GM12891 (cell line): ENCODE measurements at regions not wholly inside any gene's neighbourhood (a gene's known extent, or its start where the extent isn't known, plus 50 kb on each side); places are given as distances from the start of the nearest gene placed in this dataset.

Source experiments
- POLR2A ChIP-seq: IDR thresholded peaks from 2 replicates; pipeline ENCODE4 v1.6.1; 2011; ENCODE audit warnings: low read depth, low read length, control low read depth
- POLR2AphosphoS5 ChIP-seq: IDR thresholded peaks from 2 replicates; pipeline ENCODE4 v1.6.1; 2011; ENCODE audit warnings: low read depth, low read length, control low read depth
- SPI1 ChIP-seq: IDR thresholded peaks from 2 replicates; pipeline ENCODE4 v1.6.1; 2011; ENCODE audit warnings: low read depth, low read length, control low read depth
- TAF1 ChIP-seq: IDR thresholded peaks from 2 replicates; pipeline ENCODE4 v1.6.1; 2011; ENCODE audit warnings: low read depth, low read length, control low read depth

GRCh38 chr7:4386190-4386589 lies 295.9 kb upstream of the FOXK1 start:
- TF ChIP-seq POLR2A (no peak), POLR2AphosphoS5 (no peak), SPI1 (no peak), TAF1 (no peak)
